GM19025 (cell line): ENCODE measurements at regions not wholly inside any gene's neighbourhood (a gene's known extent, or its start where the extent isn't known, plus 50 kb on each side); places are given as distances from the start of the nearest gene placed in this dataset.

Source experiments
- ATAC-seq: cut with Tn5 transposase; IDR thresholded peaks from one replicate; pipeline ENCODE4 v1.9.1; 2021; ENCODE audit warnings: mild to moderate bottlenecking, low read depth, moderate library complexity; ENCODE audit not compliant: unreplicated experiment

- ATAC-seq, result no peak
Observed at GRCh38 chr5:142509026-142509425, 176.9 kb downstream of the FGF1 start.

GRCh38 chr5:142508591-142508990 lies 177.3 kb downstream of the FGF1 start:
- no peak for ATAC-seq

- peak; percentile 76 for ATAC-seq
Observed at GRCh38 chr5:142507531-142508372, 178.1 kb downstream of the FGF1 start.

GRCh38 chr5:142506756-142507155 lies 179.1 kb downstream of the FGF1 start:
- ATAC-seq, result no peak

GRCh38 chr5:142506046-142506445 lies 179.8 kb downstream of the FGF1 start:
- ATAC-seq, result no peak

GRCh38 chr5:142501890-142502289 lies 177.1 kb upstream of the SPRY4 start:
- ATAC-seq, result no peak

- ATAC-seq, result no peak
Observed at GRCh38 chr5:142500227-142500905, 175.5 kb upstream of the SPRY4 start.

GRCh38 chr5:142499591-142500226 lies 174.9 kb upstream of the SPRY4 start:
- ATAC-seq, result no peak

GRCh38 chr5:142498298-142498697 lies 173.5 kb upstream of the SPRY4 start:
- ATAC-seq, result no peak

- no peak for ATAC-seq
Observed at GRCh38 chr5:142495531-142495930, 170.7 kb upstream of the SPRY4 start.

GRCh38 chr5:142493875-142494518 lies 169.2 kb upstream of the SPRY4 start:
- no peak for ATAC-seq

GRCh38 chr5:142492781-142493281 lies 168.0 kb upstream of the SPRY4 start:
- ATAC-seq, result no peak

- no peak for ATAC-seq
Observed at GRCh38 chr5:142491679-142492078, 166.9 kb upstream of the SPRY4 start.

GRCh38 chr5:142491270-142491669 lies 166.4 kb upstream of the SPRY4 start:
- ATAC-seq, result no peak

GRCh38 chr5:142486581-142486980 lies 161.8 kb upstream of the SPRY4 start:
- no peak for ATAC-seq

- no peak for ATAC-seq
Observed at GRCh38 chr5:142486020-142486419, 161.2 kb upstream of the SPRY4 start.

- no peak for ATAC-seq
Observed at GRCh38 chr5:142484821-142485387, 160.1 kb upstream of the SPRY4 start.

- no peak for ATAC-seq
Observed at GRCh38 chr5:142482207-142482606, 157.4 kb upstream of the SPRY4 start.

- ATAC-seq, result no peak
Observed at GRCh38 chr5:142481410-142481809, 156.6 kb upstream of the SPRY4 start.

GRCh38 chr5:142479854-142480519 lies 155.2 kb upstream of the SPRY4 start:
- no peak for ATAC-seq
